Uterus (tissue), 2 donors: ENCODE measurements at regions not wholly inside any gene's neighbourhood (a gene's known extent, or its start where the extent isn't known, plus 50 kb on each side); places are given as distances from the start of the nearest gene placed in this dataset.

ENCODE experiments used
- POLR2A ChIP-seq, 2 donors: fragments of 450-650 bp; IDR thresholded peaks; one replicate each; pipeline ENCODE4 v1.6.1; 2016; ENCODE audit warnings: antibody characterized with exemption in 2 of 2, mild to moderate bottlenecking in 1 of 2, moderate library complexity in 1 of 2
- TF ChIP-seq, protein P1 (sequence below), 4 experiments: fragments of 200-600 bp in 2 of 4; fragments of 450-650 bp in 2 of 4; sonication (generic) in 2 of 4; IDR thresholded peaks; one replicate each; pipeline ENCODE4 v1.5.1; 2016 to 2019; ENCODE audit warnings: antibody characterized with exemption in 4 of 4, mild to moderate bottlenecking in 2 of 4, moderate library complexity in 1 of 4

DNA sequence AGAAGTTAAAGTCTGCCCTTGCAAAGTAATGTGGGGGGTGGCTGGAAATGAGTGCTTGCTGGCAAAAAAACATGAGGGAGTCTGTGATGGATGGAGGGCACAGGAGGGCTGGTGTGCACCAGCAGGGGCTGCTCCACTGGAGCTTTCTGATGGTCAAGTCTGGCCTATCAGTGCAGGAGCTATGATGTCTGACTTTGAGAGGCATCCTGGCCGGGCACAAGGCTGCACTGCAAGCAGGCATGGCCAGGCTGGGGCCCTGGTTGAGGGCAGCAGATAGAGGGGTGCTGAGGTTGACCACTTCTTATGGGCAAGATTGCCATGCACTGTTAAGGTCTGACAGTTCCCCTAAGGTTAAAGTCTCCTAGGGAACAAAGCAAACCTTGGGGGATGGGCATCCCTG is 1140.2 kb downstream of the FAM133A start:
- TF ChIP-seq, protein P1, sequence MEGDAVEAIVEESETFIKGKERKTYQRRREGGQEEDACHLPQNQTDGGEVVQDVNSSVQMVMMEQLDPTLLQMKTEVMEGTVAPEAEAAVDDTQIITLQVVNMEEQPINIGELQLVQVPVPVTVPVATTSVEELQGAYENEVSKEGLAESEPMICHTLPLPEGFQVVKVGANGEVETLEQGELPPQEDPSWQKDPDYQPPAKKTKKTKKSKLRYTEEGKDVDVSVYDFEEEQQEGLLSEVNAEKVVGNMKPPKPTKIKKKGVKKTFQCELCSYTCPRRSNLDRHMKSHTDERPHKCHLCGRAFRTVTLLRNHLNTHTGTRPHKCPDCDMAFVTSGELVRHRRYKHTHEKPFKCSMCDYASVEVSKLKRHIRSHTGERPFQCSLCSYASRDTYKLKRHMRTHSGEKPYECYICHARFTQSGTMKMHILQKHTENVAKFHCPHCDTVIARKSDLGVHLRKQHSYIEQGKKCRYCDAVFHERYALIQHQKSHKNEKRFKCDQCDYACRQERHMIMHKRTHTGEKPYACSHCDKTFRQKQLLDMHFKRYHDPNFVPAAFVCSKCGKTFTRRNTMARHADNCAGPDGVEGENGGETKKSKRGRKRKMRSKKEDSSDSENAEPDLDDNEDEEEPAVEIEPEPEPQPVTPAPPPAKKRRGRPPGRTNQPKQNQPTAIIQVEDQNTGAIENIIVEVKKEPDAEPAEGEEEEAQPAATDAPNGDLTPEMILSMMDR (IDR thresholded peaks at IDR 0.05), result no peak
- TF ChIP-seq POLR2A (IDR thresholded peaks at IDR 0.05), result no peak
